HG03575 (cell line): ENCODE measurements at regions not wholly inside any gene's neighbourhood (a gene's known extent, or its start where the extent isn't known, plus 50 kb on each side); places are given as distances from the start of the nearest gene placed in this dataset.

ENCODE experiments used
- ATAC-seq: cut with Tn5 transposase; IDR thresholded peaks from one replicate; pipeline ENCODE4 v1.9.1; 2021; ENCODE audit not compliant: unreplicated experiment, insufficient number of reproducible peaks, low FRiP score; ENCODE audit errors: extremely low read depth

DNA sequence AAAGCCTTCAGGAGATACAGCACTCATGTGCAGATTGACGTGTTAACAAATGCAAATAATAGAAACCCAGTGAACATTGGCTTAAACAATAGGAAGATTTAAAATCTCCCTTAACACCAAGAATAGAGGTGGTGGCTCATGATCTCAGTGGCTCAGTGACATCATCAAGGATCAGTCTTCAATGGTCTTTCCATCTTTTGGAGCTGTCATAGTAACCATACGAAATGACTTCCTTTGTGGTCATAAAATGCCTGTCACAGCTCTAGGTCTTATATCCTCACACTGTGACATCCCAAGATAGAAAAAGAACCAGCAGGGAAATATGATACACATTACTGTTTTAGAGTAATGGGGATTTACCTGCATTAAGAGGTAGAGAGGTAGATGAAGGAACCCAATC lies 59.6 kb upstream of the ACKR3 start:
- no peak for ATAC-seq

DNA sequence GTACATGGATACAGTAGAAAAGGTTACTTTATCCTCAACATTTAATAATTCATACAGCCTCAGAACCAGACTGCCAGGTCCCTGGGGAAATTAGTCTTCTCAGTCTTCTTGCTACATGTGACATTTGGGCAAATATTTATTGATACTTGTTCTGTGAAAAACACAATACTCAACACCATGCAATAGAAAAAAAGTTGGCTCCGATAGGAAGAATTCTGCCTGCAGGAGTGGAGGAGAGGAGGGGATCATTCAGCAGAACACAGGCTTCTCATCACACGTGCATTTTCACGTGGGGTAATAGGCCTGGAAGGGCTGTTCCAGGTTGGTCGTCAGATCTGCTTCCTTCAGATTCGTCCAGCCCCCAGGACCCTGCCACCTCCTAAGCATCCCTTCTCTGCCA lies 58.4 kb upstream of the ACKR3 start:
- no peak for ATAC-seq

DNA sequence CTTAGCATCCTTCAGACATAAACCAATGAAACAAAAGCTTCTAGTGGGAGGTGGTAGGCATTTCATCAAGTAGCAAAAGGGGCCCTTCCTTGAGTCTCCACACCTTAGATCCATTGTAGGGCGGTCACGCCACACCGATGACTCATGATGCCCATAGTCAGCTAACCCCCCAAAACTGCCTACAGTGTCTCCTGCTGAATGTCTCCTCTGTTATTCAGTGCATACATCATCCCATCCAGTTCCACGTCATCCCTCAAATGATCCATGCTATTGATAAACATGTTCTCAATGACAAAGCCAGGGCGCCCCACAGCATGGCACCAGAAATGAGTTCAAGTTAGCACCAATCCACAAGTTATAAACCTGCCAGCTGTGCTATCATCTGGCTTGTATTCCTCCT lies 57.4 kb upstream of the ACKR3 start:
- ATAC-seq, result no peak

DNA sequence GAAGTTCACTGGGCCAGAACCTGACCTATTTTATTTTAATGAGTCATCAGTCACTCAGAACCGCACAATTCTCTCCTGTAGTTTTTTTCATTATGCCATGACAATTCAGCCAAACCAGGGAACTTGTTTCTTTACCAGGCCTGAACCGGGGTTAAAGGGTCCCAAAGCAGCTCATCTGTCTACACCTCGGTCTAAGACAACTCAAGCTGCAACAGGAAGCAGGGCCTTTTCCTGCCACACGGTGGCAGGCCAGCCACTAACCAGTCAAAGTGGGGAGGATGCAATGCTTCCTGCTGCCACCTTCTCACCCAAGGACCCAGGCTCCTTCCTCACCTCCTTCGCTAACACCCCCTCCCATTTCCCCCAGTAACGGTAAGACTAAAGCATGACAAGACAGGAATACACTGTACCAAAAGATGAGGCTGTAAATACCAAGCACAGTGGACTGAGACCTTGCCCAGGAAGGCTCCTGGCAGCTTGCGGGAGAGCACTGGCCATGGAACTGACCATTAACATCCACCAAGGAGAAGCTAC lies 56.7 kb upstream of the ACKR3 start:
- peak; percentile 57 for ATAC-seq

DNA sequence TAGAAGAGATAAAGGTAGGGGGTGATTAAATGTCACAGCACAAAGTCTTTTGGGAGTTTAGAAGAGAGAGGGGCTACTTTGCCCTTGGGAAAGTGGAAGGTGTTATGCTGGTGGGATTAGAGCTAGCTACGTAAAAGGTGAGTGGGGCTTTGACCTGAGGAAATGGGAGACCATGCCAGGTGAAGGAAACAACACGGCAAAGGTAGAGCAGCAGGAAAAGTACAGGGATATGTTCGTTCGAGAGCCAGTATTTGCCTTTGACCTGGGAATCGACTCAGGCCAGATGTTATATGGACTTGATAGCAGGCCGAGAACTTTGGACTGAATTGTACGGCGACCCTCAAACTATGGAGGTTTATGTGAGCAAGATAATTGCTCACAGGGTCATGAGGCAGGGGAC lies 55.7 kb upstream of the ACKR3 start:
- no peak for ATAC-seq

DNA sequence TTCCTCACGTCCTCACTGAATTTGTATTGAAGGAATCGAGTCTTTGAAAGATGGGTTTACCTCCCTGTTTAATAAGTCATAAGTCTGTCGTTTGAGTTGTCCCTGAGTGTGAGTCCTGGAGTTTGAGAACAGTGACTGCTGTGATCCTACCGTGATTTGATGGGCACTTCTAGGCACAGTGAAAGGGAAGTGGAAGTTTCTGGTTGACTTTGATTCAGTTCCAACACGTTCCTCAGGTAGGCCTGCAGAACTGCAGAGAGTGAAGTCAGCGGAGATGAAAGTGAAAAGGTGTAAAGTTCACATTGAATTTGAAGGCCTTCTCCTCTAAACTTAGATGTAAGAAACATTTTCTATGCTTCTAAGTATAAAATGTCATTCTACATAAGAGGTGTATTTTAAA lies 52.9 kb upstream of the ACKR3 start:
- ATAC-seq, result no peak

DNA sequence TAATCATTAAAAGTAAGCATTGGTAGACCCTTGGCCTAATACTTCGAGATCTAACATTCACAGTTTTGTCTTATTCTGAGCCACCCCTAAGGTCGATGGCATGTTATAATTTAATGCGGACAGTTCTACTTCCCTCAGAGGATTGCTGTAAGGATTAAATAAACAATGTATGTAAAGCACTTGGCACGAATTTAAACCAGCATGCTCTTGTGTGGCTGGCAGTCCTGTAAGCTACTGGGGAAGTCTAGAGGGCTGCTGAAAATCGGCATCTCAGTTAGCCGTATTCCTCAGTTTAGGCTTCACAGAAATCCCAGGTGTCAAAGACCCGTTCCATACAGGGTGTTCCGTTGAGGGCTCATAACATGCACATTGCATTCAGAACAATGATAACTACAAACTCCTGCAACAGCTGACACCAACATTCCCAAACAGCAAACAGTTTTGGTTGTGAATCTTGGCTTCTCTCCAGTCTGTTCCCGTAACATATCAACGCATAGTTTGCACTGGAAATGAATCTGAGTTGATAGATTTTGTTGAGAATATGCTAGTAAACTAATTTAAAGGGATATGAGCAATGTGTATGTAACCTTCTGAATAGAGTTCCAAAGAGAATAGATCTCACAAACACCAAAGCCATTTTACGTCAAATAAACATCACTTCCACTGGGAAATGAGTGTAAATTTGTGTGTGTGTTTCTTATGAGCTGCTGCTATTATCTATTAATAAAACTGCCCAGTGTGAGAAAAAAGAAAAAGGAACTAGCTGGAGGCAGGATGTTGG lies 52.2 kb upstream of the ACKR3 start:
- ATAC-seq, result no peak
